ENCODE measurements at regions not wholly inside any gene's neighbourhood (a gene's known extent, or its start where the extent isn't known, plus 50 kb on each side); places are given as distances from the start of the nearest gene placed in this dataset.

DNA sequence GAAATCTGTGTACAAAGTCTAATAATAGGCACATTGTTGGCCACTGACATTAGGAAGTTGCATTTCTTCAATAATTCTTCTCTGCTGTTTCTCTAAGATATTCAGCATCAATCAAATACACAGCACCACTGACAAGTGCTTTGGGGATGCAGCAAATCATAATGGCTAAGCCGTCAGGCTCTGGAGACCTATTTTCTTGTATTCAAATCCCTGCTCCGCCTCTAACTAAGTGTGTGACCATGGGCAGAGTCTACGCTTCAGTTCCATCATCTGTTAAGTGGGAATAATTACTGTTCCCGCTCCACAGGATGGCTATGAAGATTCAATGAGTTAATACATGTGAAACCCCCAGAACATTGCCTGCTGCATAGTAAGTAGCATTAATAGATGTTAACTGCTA, 176.9 kb downstream of the ADGRL4 start:
- H2BK12ac ChIP-seq (ENCODE audit: insufficient read length, low read depth, low read length), result no peak overlapping the region
- no CpG with 5 or more reads among the region's 4 CpGs for WGBS (ENCODE audit: extremely low coverage, insufficient read length, low lambda C conversion rate)
- Mint-ChIP-seq H3K4me1 (peaks cover 4 to 5% of the 10 kb centered on the region in 2 experiments), H3K4me3 (no peak overlapping the region), H3K27me3 (ENCODE audit: low read depth) (no peaks in the 10 kb centered on the region), H3K36me3 (ENCODE audit: insufficient read depth in 1 of 3, low read depth in 3 of 3) (no peaks in the 10 kb centered on the region; a peak in 1 of 7 replicates), H3K9me3 (no peaks in the 10 kb centered on the region), H3K27ac (no peak overlapping the region)
- H3K14ac ChIP-seq (ENCODE audit: insufficient read depth, low read length), result no peak overlapping the region
- H3K4me1 ChIP-seq (ENCODE audit: insufficient read depth, low read length), result no peaks in the 10 kb centered on the region
- H4K91ac ChIP-seq (ENCODE audit: insufficient read length, low read depth, low read length), result no peak overlapping the region
- no peak for DNase-seq
- H3K56ac ChIP-seq (ENCODE audit: insufficient read length, low read depth, low read length), result no peak overlapping the region
- no peak overlapping the region for H3K23ac ChIP-seq (ENCODE audit: insufficient read length, low read depth, low read length)
- no peaks in the 10 kb centered on the region for H3K9me3 ChIP-seq (ENCODE audit: control insufficient read depth, low read depth, low read length)
- no peak overlapping the region for H3K4ac ChIP-seq (ENCODE audit: low read depth, low read length)
- H4K5ac ChIP-seq (ENCODE audit: insufficient read length, low read depth, low read length), result no peak overlapping the region
- no peak overlapping the region for H3K9ac ChIP-seq (ENCODE audit: extremely low read depth, insufficient read length, low read length)
- H3K27me3 ChIP-seq (ENCODE audit: insufficient read depth, low read length), result no peaks in the 10 kb centered on the region
- H3K4me2 ChIP-seq (ENCODE audit: insufficient read depth, insufficient read length, low read length), result no peak overlapping the region
- H2AFZ ChIP-seq (ENCODE audit: low read length), result no peak overlapping the region
- H3K79me2 ChIP-seq (ENCODE audit: insufficient read depth, low read length), result no peaks in the 10 kb centered on the region
- H3K18ac ChIP-seq (ENCODE audit: insufficient read length, low read depth, low read length), result no peak overlapping the region
- no peak overlapping the region for H2BK15ac ChIP-seq (ENCODE audit: low read depth, low read length)
- H2BK5ac ChIP-seq (ENCODE audit: insufficient read length, low read length), result no peak overlapping the region
- H2BK120ac ChIP-seq (ENCODE audit: low read depth, low read length, poor library complexity, severe bottlenecking), result no peak overlapping the region
- H4K20me1 ChIP-seq (ENCODE audit: control insufficient read depth, insufficient read depth, insufficient read length), result no peaks in the 10 kb centered on the region
- H2AK5ac ChIP-seq (ENCODE audit: insufficient read length, low read length), result no peak overlapping the region
- no peaks in the 10 kb centered on the region for H3K79me1 ChIP-seq (ENCODE audit: insufficient read depth, low read depth, low read length, poor library complexity, severe bottlenecking)
- no peak overlapping the region for H3K27ac ChIP-seq (ENCODE audit: insufficient read length, low read depth, low read length)
- H3T11ph ChIP-seq (ENCODE audit: low read length), result no peak overlapping the region
- no peak overlapping the region for H4K8ac ChIP-seq (replicated peaks; ENCODE audit: insufficient read length, low read depth, low read length)
- H3K23me2 ChIP-seq (ENCODE audit: insufficient read length, low read depth, low read length, poor library complexity, severe bottlenecking), result no peaks in the 10 kb centered on the region
- H2BK20ac ChIP-seq (ENCODE audit: low read depth, low read length, poor library complexity, severe bottlenecking), result no peak overlapping the region
- TF ChIP-seq, protein P1, sequence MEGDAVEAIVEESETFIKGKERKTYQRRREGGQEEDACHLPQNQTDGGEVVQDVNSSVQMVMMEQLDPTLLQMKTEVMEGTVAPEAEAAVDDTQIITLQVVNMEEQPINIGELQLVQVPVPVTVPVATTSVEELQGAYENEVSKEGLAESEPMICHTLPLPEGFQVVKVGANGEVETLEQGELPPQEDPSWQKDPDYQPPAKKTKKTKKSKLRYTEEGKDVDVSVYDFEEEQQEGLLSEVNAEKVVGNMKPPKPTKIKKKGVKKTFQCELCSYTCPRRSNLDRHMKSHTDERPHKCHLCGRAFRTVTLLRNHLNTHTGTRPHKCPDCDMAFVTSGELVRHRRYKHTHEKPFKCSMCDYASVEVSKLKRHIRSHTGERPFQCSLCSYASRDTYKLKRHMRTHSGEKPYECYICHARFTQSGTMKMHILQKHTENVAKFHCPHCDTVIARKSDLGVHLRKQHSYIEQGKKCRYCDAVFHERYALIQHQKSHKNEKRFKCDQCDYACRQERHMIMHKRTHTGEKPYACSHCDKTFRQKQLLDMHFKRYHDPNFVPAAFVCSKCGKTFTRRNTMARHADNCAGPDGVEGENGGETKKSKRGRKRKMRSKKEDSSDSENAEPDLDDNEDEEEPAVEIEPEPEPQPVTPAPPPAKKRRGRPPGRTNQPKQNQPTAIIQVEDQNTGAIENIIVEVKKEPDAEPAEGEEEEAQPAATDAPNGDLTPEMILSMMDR (conservative IDR thresholded peaks at IDR 0.05), result no peak

Data from H9 (cell line).